ENCODE measurements at regions not wholly inside any gene's neighbourhood (a gene's known extent, or its start where the extent isn't known, plus 50 kb on each side); places are given as distances from the start of the nearest gene placed in this dataset.

DNA sequence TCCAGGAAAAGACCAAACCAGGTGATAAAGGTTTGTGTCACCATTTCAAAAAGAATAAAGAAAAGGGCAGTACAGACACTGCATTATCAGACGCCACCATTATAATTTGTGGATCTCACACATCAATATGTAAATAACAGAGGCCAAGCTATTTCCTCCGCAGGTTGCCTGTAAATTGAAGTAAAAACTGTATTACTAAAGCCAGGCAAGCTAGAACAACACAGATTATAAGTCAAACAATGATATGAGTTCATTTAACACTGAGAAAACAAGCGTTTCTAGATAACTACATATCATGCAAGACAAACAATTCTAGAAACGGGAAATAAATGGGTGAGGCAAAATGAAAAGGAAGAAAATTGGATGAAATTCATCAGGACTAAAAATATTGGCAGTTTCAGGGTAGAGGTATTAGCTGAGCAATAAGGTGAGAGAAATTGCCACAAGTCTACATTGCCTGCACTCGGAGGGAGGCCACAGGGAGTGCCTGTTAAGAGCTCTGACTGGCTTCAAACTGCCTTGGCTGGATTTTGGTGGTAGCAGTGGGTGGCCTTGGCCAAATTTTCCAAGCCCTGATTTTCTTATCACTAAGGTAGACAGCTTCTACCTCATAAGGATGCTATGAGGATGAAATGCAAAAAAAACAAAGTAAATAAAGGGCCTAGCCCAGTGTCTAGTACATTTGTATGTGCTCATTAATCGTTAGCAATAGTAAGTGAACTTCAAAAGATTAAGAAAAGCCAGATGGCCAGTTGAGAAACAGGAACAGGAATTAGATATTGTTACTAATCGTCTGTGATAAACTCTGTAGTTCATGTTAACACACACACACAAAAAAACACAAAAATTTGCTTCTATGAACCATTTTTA lies 240.0 kb upstream of the NFE2L3 start:
- Histone ChIP-seq H3K36me3 (ENCODE audit: control insufficient read depth in 3 of 3, insufficient read depth in 3 of 3, low read length in 3 of 3) (no peaks in the 10 kb centered on the region), H3K9me3 (ENCODE audit: control insufficient read depth in 3 of 3, low read length in 3 of 3) (no peaks in the 10 kb centered on the region), H3K4me3 (ENCODE audit: low read length in 3 of 3) (no peak overlapping the region), H3K27me3 (ENCODE audit: control insufficient read depth in 3 of 3, insufficient read depth in 3 of 3, low read length in 3 of 3) (peaks cover 3 to 8% (median 4%) of the 10 kb centered on the region in 3 donors), H3K27ac (ENCODE audit: low read depth, low read length) (no peak overlapping the region), H3K9ac (ENCODE audit: low read depth in 1 of 3, low read length in 3 of 3) (no peak overlapping the region), H3K4me1 (ENCODE audit: control insufficient read depth in 3 of 3, insufficient read depth in 3 of 3, low read length in 3 of 3) (no peaks in the 10 kb centered on the region)

- H3K4me1 ChIP-seq (ENCODE audit: control insufficient read depth in 3 of 3, insufficient read depth in 3 of 3, low read length in 3 of 3), result no peaks in the 10 kb centered on the region
- H3K27ac ChIP-seq (ENCODE audit: low read depth, low read length), result no peak overlapping the region
- no peak overlapping the region for H3K9ac ChIP-seq (ENCODE audit: low read depth in 1 of 3, low read length in 3 of 3)
- H3K9me3 ChIP-seq (ENCODE audit: control insufficient read depth in 3 of 3, low read length in 3 of 3), result no peaks in the 10 kb centered on the region
- H3K36me3 ChIP-seq (ENCODE audit: control insufficient read depth in 3 of 3, insufficient read depth in 3 of 3, low read length in 3 of 3), result no peaks in the 10 kb centered on the region
- H3K4me3 ChIP-seq (ENCODE audit: low read length in 3 of 3), result no peak overlapping the region
- H3K27me3 ChIP-seq (ENCODE audit: control insufficient read depth in 3 of 3, insufficient read depth in 3 of 3, low read length in 3 of 3), result peaks cover 0 to 3% (median 3%) of the 10 kb centered on the region in 3 donors
Observed at GRCh38 chr7:25913598-25914224, 238.3 kb upstream of the NFE2L3 start.

DNA sequence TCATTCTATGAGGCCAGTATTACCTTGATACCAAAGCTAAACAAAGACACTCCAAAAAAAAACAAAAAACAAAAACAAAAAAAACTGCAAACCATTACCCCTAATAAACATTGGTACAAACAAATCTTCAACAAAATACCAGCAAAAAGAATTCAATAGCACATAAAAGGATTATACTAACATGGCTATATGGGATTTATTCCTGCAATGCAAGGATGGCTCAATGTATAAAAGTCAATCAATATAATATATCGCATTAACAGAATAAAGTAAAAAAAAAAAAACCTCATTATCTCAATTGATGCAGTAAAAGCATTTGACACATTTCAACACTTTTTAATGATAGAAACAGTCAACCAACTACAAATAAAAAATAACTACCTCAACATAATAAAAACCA lies 233.3 kb upstream of the NFE2L3 start:
- Histone ChIP-seq H3K27me3 (ENCODE audit: control insufficient read depth in 3 of 3, insufficient read depth in 3 of 3, low read length in 3 of 3) (peaks cover 0 to 3% (median 3%) of the 10 kb centered on the region in 3 donors), H3K4me1 (ENCODE audit: control insufficient read depth in 3 of 3, insufficient read depth in 3 of 3, low read length in 3 of 3) (no peaks in the 10 kb centered on the region), H3K9me3 (ENCODE audit: control insufficient read depth in 3 of 3, low read length in 3 of 3) (no peaks in the 10 kb centered on the region), H3K36me3 (ENCODE audit: control insufficient read depth in 3 of 3, insufficient read depth in 3 of 3, low read length in 3 of 3) (no peaks in the 10 kb centered on the region), H3K27ac (ENCODE audit: low read depth, low read length) (no peak overlapping the region), H3K9ac (ENCODE audit: low read depth in 1 of 3, low read length in 3 of 3) (no peak overlapping the region), H3K4me3 (ENCODE audit: low read length in 3 of 3) (no peak overlapping the region)

- Histone ChIP-seq H3K9ac (ENCODE audit: low read depth in 1 of 3, low read length in 3 of 3) (no peak overlapping the region), H3K4me3 (ENCODE audit: low read length in 3 of 3) (no peak overlapping the region), H3K4me1 (ENCODE audit: control insufficient read depth in 3 of 3, insufficient read depth in 3 of 3, low read length in 3 of 3) (no peaks in the 10 kb centered on the region), H3K9me3 (ENCODE audit: control insufficient read depth in 3 of 3, low read length in 3 of 3) (no peaks in the 10 kb centered on the region), H3K36me3 (ENCODE audit: control insufficient read depth in 3 of 3, insufficient read depth in 3 of 3, low read length in 3 of 3) (no peaks in the 10 kb centered on the region), H3K27ac (ENCODE audit: low read depth, low read length) (no peak overlapping the region), H3K27me3 (ENCODE audit: control insufficient read depth in 3 of 3, insufficient read depth in 3 of 3, low read length in 3 of 3) (no peaks in the 10 kb centered on the region)
Observed at GRCh38 chr7:25922296-25922695, 229.7 kb upstream of the NFE2L3 start.

- no peak overlapping the region for H3K27ac ChIP-seq (ENCODE audit: low read depth, low read length)
Observed at GRCh38 chr7:25923741-25924460, 228.1 kb upstream of the NFE2L3 start.

DNA sequence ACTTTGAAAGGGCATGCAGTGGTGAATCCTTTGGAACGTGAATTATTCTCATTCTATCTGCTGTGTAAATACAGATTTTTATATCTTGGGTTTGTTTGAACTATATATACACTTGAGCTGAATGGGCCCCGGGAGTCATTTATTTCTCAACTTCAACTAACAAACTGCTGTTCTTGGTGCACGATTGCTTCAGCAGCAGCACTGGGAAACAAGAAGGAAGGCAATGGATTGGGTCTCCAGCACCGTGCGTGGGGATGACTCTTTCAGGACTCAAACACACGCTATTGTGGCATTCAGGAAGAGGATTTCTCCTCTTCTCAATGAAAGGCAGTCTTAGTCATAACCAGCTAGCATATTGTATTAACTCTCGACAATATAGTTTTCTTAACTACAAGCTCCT lies 226.0 kb upstream of the NFE2L3 start:
- no peaks in the 10 kb centered on the region for H3K36me3 ChIP-seq (ENCODE audit: control insufficient read depth in 3 of 3, insufficient read depth in 3 of 3, low read length in 3 of 3)
- H3K9me3 ChIP-seq (ENCODE audit: control insufficient read depth in 3 of 3, low read length in 3 of 3), result no peaks in the 10 kb centered on the region
- no peaks in the 10 kb centered on the region for H3K27me3 ChIP-seq (ENCODE audit: control insufficient read depth in 3 of 3, insufficient read depth in 3 of 3, low read length in 3 of 3)
- H3K27ac ChIP-seq (ENCODE audit: low read depth, low read length), result no peak overlapping the region
- H3K4me1 ChIP-seq (ENCODE audit: control insufficient read depth in 3 of 3, insufficient read depth in 3 of 3, low read length in 3 of 3), result no peaks in the 10 kb centered on the region
- H3K9ac ChIP-seq (ENCODE audit: low read depth in 1 of 3, low read length in 3 of 3), result no peak overlapping the region
- no peak overlapping the region for H3K4me3 ChIP-seq (ENCODE audit: low read length in 3 of 3)

More at GRCh38 chr7:25923741-25924460, 228.1 kb upstream of the NFE2L3 start:
- H3K4me3 ChIP-seq (ENCODE audit: low read length in 3 of 3), result no peak overlapping the region
- no peaks in the 10 kb centered on the region for H3K27me3 ChIP-seq (ENCODE audit: control insufficient read depth in 3 of 3, insufficient read depth in 3 of 3, low read length in 3 of 3)
- H3K36me3 ChIP-seq (ENCODE audit: control insufficient read depth in 3 of 3, insufficient read depth in 3 of 3, low read length in 3 of 3), result no peaks in the 10 kb centered on the region
- H3K9me3 ChIP-seq (ENCODE audit: control insufficient read depth in 3 of 3, low read length in 3 of 3), result no peaks in the 10 kb centered on the region
- no peaks in the 10 kb centered on the region for H3K4me1 ChIP-seq (ENCODE audit: control insufficient read depth in 3 of 3, insufficient read depth in 3 of 3, low read length in 3 of 3)
- no peak overlapping the region for H3K9ac ChIP-seq (ENCODE audit: low read depth in 1 of 3, low read length in 3 of 3)

GRCh38 chr7:25926451-25926850 lies 225.5 kb upstream of the NFE2L3 start:
- no peaks in the 10 kb centered on the region for H3K27me3 ChIP-seq (ENCODE audit: control insufficient read depth in 3 of 3, insufficient read depth in 3 of 3, low read length in 3 of 3)
- H3K9ac ChIP-seq (ENCODE audit: low read depth in 1 of 3, low read length in 3 of 3), result no peak overlapping the region
- no peak overlapping the region for H3K4me3 ChIP-seq (ENCODE audit: low read length in 3 of 3)
- no peaks in the 10 kb centered on the region for H3K4me1 ChIP-seq (ENCODE audit: control insufficient read depth in 3 of 3, insufficient read depth in 3 of 3, low read length in 3 of 3)
- H3K9me3 ChIP-seq (ENCODE audit: control insufficient read depth in 3 of 3, low read length in 3 of 3), result no peaks in the 10 kb centered on the region
- no peaks in the 10 kb centered on the region for H3K36me3 ChIP-seq (ENCODE audit: control insufficient read depth in 3 of 3, insufficient read depth in 3 of 3, low read length in 3 of 3)
- H3K27ac ChIP-seq (ENCODE audit: low read depth, low read length), result no peak overlapping the region

DNA sequence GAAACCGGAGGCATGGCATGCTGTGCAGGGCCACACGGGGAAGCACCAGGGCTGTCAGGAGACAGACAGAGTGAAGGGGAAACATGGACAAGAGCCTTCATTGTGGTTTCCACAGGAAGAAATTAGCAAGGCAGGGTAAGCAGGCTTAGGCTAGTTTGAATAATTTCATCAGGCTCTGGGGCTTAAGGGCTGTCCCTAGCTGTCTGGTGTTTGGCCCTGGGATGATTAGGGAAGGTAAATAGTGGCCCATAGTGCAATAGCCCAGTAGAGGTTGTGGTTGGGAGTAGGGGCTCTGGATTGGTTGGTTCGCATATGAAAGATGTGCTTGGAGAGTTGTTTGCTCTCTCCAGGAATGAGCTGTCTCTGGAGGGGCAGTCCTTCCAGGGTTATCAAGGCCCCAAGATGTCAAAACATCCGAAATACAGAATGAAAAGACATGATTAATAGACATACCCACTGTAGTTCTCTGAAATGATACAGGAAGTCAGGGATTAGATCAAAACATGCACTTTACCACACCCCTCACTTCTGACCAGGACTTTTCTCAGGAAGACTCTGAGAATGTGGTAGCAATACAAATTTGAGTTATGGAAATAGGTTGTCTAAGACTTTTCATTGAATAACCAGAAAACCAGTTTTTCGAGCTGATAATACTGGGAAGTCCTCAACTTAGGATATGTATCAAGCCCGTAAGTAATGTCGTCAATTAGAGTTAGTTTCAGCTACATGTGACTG lies 224.9 kb upstream of the NFE2L3 start:
- H3K4me1 ChIP-seq (ENCODE audit: control insufficient read depth in 3 of 3, insufficient read depth in 3 of 3, low read length in 3 of 3), result no peaks in the 10 kb centered on the region
- no peaks in the 10 kb centered on the region for H3K9me3 ChIP-seq (ENCODE audit: control insufficient read depth in 3 of 3, low read length in 3 of 3)
- peaks cover 0 to 2% (median 0%) of the 10 kb centered on the region in 3 donors for H3K27me3 ChIP-seq (ENCODE audit: control insufficient read depth in 3 of 3, insufficient read depth in 3 of 3, low read length in 3 of 3)
- H3K27ac ChIP-seq (ENCODE audit: low read depth, low read length), result no peak overlapping the region
- H3K9ac ChIP-seq (ENCODE audit: low read depth in 1 of 3, low read length in 3 of 3), result no peak overlapping the region
- no peak overlapping the region for H3K4me3 ChIP-seq (ENCODE audit: low read length in 3 of 3)
- no peaks in the 10 kb centered on the region for H3K36me3 ChIP-seq (ENCODE audit: control insufficient read depth in 3 of 3, insufficient read depth in 3 of 3, low read length in 3 of 3)

- Histone ChIP-seq H3K9ac (ENCODE audit: low read depth in 1 of 3, low read length in 3 of 3) (no peak overlapping the region), H3K4me3 (ENCODE audit: low read length in 3 of 3) (no peak overlapping the region), H3K4me1 (ENCODE audit: control insufficient read depth in 3 of 3, insufficient read depth in 3 of 3, low read length in 3 of 3) (no peaks in the 10 kb centered on the region), H3K27me3 (ENCODE audit: control insufficient read depth in 3 of 3, insufficient read depth in 3 of 3, low read length in 3 of 3) (peaks cover 0 to 3% (median 0%) of the 10 kb centered on the region in 3 donors), H3K9me3 (ENCODE audit: control insufficient read depth in 3 of 3, low read length in 3 of 3) (no peaks in the 10 kb centered on the region), H3K27ac (ENCODE audit: low read depth, low read length) (no peak overlapping the region), H3K36me3 (ENCODE audit: control insufficient read depth in 3 of 3, insufficient read depth in 3 of 3, low read length in 3 of 3) (no peaks in the 10 kb centered on the region)
Observed at GRCh38 chr7:25927626-25927978, 224.4 kb upstream of the NFE2L3 start.
